Vagina (tissue), 2 donors: ENCODE measurements at regions not wholly inside any gene's neighbourhood (a gene's known extent, or its start where the extent isn't known, plus 50 kb on each side); places are given as distances from the start of the nearest gene placed in this dataset.

Source experiments
- DNase-seq, 2 donors: peaks; one replicate each; pipeline ENCODE4 v3.0.0-alpha.2; 2017; ENCODE audit errors: extremely low spot score in 2 of 2
- H3K27ac ChIP-seq: fragments of 200-600 bp; sonication (generic); one replicate; pipeline ENCODE4 v1.5.1; 2019
- H3K27me3 ChIP-seq: fragments of 200-600 bp; sonication (generic); one replicate; pipeline ENCODE4 v1.5.1; 2019
- H3K36me3 ChIP-seq, 2 donors: fragments of 200-600 bp; sonication (generic); one replicate each; pipeline ENCODE4 v1.5.1; 2017 to 2019
- H3K4me1 ChIP-seq: fragments of 200-600 bp; sonication (generic); one replicate; pipeline ENCODE4 v1.5.1; 2019
- H3K4me3 ChIP-seq, 2 donors: fragments of 200-600 bp; sonication (generic); 1 replicate in 1 of 2; 2 replicates in 1 of 2; pipeline ENCODE4 v1.5.1; 2016 to 2019
- H3K9me3 ChIP-seq: fragments of 200-600 bp; sonication (generic); one replicate; pipeline ENCODE4 v1.5.1; 2019
- CTCF ChIP-seq, 3 experiments: fragments of 450-650 bp in 2 of 3; fragments of 200-600 bp in 1 of 3; sonication (generic) in 1 of 3; IDR thresholded peaks; one replicate each; pipeline ENCODE4 v1.5.1; 2017 to 2019; ENCODE audit warnings: antibody characterized with exemption in 3 of 3, mild to moderate bottlenecking in 2 of 3, moderate library complexity in 2 of 3
- POLR2A ChIP-seq, 2 donors: fragments of 450-650 bp; IDR thresholded peaks; one replicate each; pipeline ENCODE4 v1.6.1; 2017; ENCODE audit warnings: antibody characterized with exemption in 2 of 2, mild to moderate bottlenecking in 2 of 2, moderate library complexity in 2 of 2
- POLR2AphosphoS5 ChIP-seq, 2 donors: sonication (generic); formaldehyde crosslinking; IDR thresholded peaks; one replicate each; pipeline ENCODE4 v1.9.0; 2017; ENCODE audit warnings: antibody characterized with exemption in 2 of 2, mild to moderate bottlenecking in 2 of 2, low read depth in 1 of 2; ENCODE audit not compliant: insufficient read depth in 1 of 2
- intact Hi-C: fragments of 100-400 bp; cut with DNase I; formaldehyde crosslinking; loops from one replicate; pipeline ENCODE4 v1.15.1; 2023

GRCh38 chr7:7105800-7106582 is 76.4 kb upstream of the C1GALT1 start:
- intact Hi-C loops: no loop called here
- Histone ChIP-seq H3K36me3 (no peaks in the 10 kb centered on the region), H3K9me3 (no peaks in the 10 kb centered on the region), H3K4me1 (no peaks in the 10 kb centered on the region), H3K27ac (no peak overlapping the region), H3K27me3 (no peaks in the 10 kb centered on the region), H3K4me3 (no peak overlapping the region)
- no peak for DNase-seq
- TF ChIP-seq CTCF (IDR thresholded peaks at IDR 0.05) (no peak), POLR2A (IDR thresholded peaks at IDR 0.05) (no peak), POLR2AphosphoS5 (IDR thresholded peaks at IDR 0.05; ENCODE audit: insufficient read depth in 1 of 2, low read depth in 1 of 2) (no peak)

DNA sequence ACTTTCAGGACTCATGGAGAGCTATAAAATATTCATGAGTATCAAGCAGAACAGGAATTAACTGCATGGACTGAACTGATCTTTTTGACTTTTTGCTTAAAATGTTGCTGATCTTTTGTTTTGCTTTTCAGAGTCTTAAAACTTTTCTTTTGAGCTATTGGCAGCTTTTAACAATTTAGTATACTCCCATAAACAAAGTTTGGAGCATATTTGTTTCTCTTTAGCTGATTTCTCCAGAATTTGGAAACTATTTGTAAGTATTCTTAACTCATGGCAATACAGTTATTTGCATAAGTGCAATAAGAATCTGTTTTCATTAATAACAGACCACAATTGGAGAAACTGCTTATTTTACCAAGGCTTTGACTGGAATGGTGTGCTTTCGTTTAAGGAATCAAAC is 73.4 kb upstream of the C1GALT1 start:
- TF ChIP-seq POLR2A (IDR thresholded peaks at IDR 0.05): no peak
- no peak for TF ChIP-seq CTCF (IDR thresholded peaks at IDR 0.05)
- no peak for TF ChIP-seq POLR2AphosphoS5 (IDR thresholded peaks at IDR 0.05; ENCODE audit: insufficient read depth in 1 of 2, low read depth in 1 of 2)
- no peak overlapping the region for H3K4me3 ChIP-seq
- no peaks in the 10 kb centered on the region for H3K4me1 ChIP-seq
- no peak for DNase-seq
- no peak overlapping the region for H3K27ac ChIP-seq
- intact Hi-C loops: no loop called here
- H3K9me3 ChIP-seq: no peaks in the 10 kb centered on the region
- no peaks in the 10 kb centered on the region for H3K36me3 ChIP-seq
- H3K27me3 ChIP-seq: no peaks in the 10 kb centered on the region

DNA sequence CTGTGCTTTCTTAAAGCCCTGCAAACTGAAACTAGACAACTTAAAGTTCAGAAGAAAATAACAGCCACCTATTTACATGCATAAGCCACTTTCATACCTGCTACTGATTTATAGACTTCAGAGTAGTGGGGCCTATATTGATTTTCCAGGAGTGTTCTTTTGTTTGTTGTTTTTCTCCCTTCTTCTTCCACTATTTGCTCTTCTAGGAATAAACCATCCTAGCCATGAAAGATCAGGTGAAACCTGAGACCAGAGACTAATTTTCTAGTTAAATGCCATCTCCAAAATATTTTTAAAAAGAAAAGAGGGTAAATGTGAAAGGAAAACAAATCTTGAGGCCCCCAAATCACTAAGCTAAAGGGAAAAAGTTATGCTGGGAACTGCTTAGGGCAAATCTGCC is 72.4 kb upstream of the C1GALT1 start:
- Histone ChIP-seq H3K4me3 (no peak overlapping the region), H3K27me3 (no peaks in the 10 kb centered on the region), H3K27ac (no peak overlapping the region), H3K36me3 (no peaks in the 10 kb centered on the region), H3K4me1 (no peaks in the 10 kb centered on the region), H3K9me3 (no peaks in the 10 kb centered on the region)
- DNase-seq: no peak
- intact Hi-C loops: no loop called here
- TF ChIP-seq POLR2AphosphoS5 (IDR thresholded peaks at IDR 0.05; ENCODE audit: insufficient read depth in 1 of 2, low read depth in 1 of 2) (no peak), POLR2A (IDR thresholded peaks at IDR 0.05) (no peak), CTCF (IDR thresholded peaks at IDR 0.05) (no peak)

GRCh38 chr7:7110706-7111105 is 71.6 kb upstream of the C1GALT1 start:
- no peak for DNase-seq
- Histone ChIP-seq H3K4me3 (no peak overlapping the region), H3K36me3 (no peaks in the 10 kb centered on the region), H3K9me3 (no peaks in the 10 kb centered on the region), H3K27ac (no peak overlapping the region), H3K4me1 (no peaks in the 10 kb centered on the region), H3K27me3 (no peaks in the 10 kb centered on the region)
- TF ChIP-seq CTCF (IDR thresholded peaks at IDR 0.05) (no peak), POLR2A (IDR thresholded peaks at IDR 0.05) (no peak), POLR2AphosphoS5 (IDR thresholded peaks at IDR 0.05; ENCODE audit: insufficient read depth in 1 of 2, low read depth in 1 of 2) (no peak)
- intact Hi-C loops: no loop called here

DNA sequence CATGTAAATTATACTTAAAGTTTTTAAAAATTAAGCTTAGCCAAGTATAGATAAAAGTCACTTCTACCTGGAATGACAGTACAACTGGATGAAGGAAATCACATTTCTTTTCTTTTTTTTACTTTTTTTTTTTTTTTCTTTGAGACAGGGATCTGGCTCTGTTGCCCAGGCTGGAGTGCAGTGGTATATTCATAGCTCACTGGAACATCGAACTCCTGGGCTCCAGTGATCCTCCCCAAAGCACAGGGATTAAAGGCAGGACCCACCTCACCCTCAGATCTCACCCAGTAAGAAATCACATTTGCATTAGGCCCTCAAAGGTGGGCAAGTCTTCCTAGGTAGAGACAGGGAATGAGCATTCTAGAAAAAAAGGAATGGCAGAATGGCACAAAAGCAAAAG is 69.5 kb upstream of the C1GALT1 start:
- H3K36me3 ChIP-seq: no peaks in the 10 kb centered on the region
- H3K27ac ChIP-seq: no peak overlapping the region
- H3K27me3 ChIP-seq: no peaks in the 10 kb centered on the region
- TF ChIP-seq CTCF (IDR thresholded peaks at IDR 0.05): no peak
- TF ChIP-seq POLR2A (IDR thresholded peaks at IDR 0.05): no peak
- TF ChIP-seq POLR2AphosphoS5 (IDR thresholded peaks at IDR 0.05; ENCODE audit: insufficient read depth in 1 of 2, low read depth in 1 of 2): no peak
- no peaks in the 10 kb centered on the region for H3K9me3 ChIP-seq
- H3K4me1 ChIP-seq: no peaks in the 10 kb centered on the region
- no peak for DNase-seq
- intact Hi-C loops: no loop called here
- no peak overlapping the region for H3K4me3 ChIP-seq
